GM23338 (cell line): ENCODE measurements at regions not wholly inside any gene's neighbourhood (a gene's known extent, or its start where the extent isn't known, plus 50 kb on each side); places are given as distances from the start of the nearest gene placed in this dataset.

Experiments used
- ATAC-seq: fragments of 200-7000 bp; cut with Tn5 transposase; 3 replicates; pipeline ENCODE4 v1.9.1; 2020
- DNase-seq: peaks from one replicate; pipeline ENCODE4 v3.0.0-alpha.2; 2015; ENCODE audit warnings: low spot score
- H2AFZ ChIP-seq: fragments of 200-600 bp; sonication (generic); 2 replicates; pipeline ENCODE4 v1.8.0; 2016; ENCODE audit warnings: antibody characterized with exemption, mild to moderate bottlenecking, moderate library complexity
- H3F3A ChIP-seq: fragments of 200-600 bp; sonication (generic); replicated peaks from 2 replicates; pipeline ENCODE4 v1.8.0; 2017; ENCODE audit warnings: antibody characterized with exemption, mixed run types, low read depth
- H3K27ac ChIP-seq: fragments of 200-600 bp; sonication (generic); 2 replicates; pipeline ENCODE4 v1.6.1; 2016; ENCODE audit warnings: low read depth
- H3K27me3 ChIP-seq: fragments of 200-600 bp; sonication (generic); 2 replicates; pipeline ENCODE4 v1.8.0; 2016; ENCODE audit warnings: mild to moderate bottlenecking, mixed run types, moderate library complexity; ENCODE audit not compliant: insufficient read depth
- H3K36me3 ChIP-seq: fragments of 200-600 bp; sonication (generic); 2 replicates; pipeline ENCODE4 v1.8.0; 2016; ENCODE audit warnings: mild to moderate bottlenecking; ENCODE audit not compliant: insufficient read depth
- H3K4me1 ChIP-seq: fragments of 200-600 bp; sonication (generic); 2 replicates; pipeline ENCODE4 v1.8.0; 2016; ENCODE audit warnings: mild to moderate bottlenecking, moderate library complexity; ENCODE audit not compliant: insufficient read depth
- H3K4me2 ChIP-seq: fragments of 200-600 bp; sonication (generic); 2 replicates; pipeline ENCODE4 v1.7.1; 2017; ENCODE audit warnings: mixed run types
- H3K4me3 ChIP-seq: fragments of 200-600 bp; sonication (generic); 2 replicates; pipeline ENCODE4 v1.6.1; 2016; ENCODE audit warnings: mixed run types
- H3K79me2 ChIP-seq: fragments of 200-600 bp; sonication (generic); replicated peaks from 2 replicates; pipeline ENCODE4 v1.8.0; 2017; ENCODE audit warnings: mild to moderate bottlenecking; ENCODE audit not compliant: insufficient read depth
- H3K9me2 ChIP-seq: fragments of 200-600 bp; sonication (generic); 2 replicates; pipeline ENCODE4 v1.8.0; 2017; ENCODE audit not compliant: insufficient read depth
- H4K20me1 ChIP-seq: fragments of 200-600 bp; sonication (generic); replicated peaks from 2 replicates; pipeline ENCODE4 v1.8.0; 2017; ENCODE audit warnings: mild to moderate bottlenecking; ENCODE audit not compliant: insufficient read depth
- H3K27ac Mint-ChIP-seq: 2 replicates; pipeline ENCODE4 v1.8.0; 2020; ENCODE audit warnings: inconsistent platforms, mild to moderate bottlenecking, moderate library complexity, mixed read lengths
- H3K27me3 Mint-ChIP-seq: 3 replicates; pipeline ENCODE4 v1.8.0; 2022; ENCODE audit warnings: low read depth, mild to moderate bottlenecking, moderate library complexity, mixed read lengths, inconsistent platforms; ENCODE audit not compliant: insufficient read depth, poor library complexity
- H3K36me3 Mint-ChIP-seq: 3 replicates; pipeline ENCODE4 v1.8.0; 2021; ENCODE audit warnings: low read depth, mild to moderate bottlenecking, inconsistent platforms, moderate library complexity, mixed read lengths
- H3K4me1 Mint-ChIP-seq: 3 replicates; pipeline ENCODE4 v1.8.0; 2020; ENCODE audit warnings: mild to moderate bottlenecking, inconsistent platforms, mixed read lengths
- H3K4me3 Mint-ChIP-seq: 3 replicates; pipeline ENCODE4 v1.8.0; 2021; ENCODE audit warnings: moderate library complexity, mild to moderate bottlenecking, inconsistent platforms, mixed read lengths
- H3K9me3 Mint-ChIP-seq: 3 replicates; pipeline ENCODE4 v1.8.0; 2020; ENCODE audit warnings: moderate library complexity, mild to moderate bottlenecking, inconsistent platforms, mixed read lengths
- CREB1 ChIP-seq: fragments of 250-450 bp; sonication (Bioruptor Pico); IDR thresholded peaks from 2 replicates; pipeline ENCODE4 v1.5.0; 2020; ENCODE audit warnings: low read depth, mild to moderate bottlenecking, moderate library complexity
- EZH2 ChIP-seq: fragments of 200-600 bp; sonication (generic); IDR thresholded peaks from one replicate; pipeline ENCODE4 v1.8.0; 2017; ENCODE audit warnings: antibody characterized with exemption, mild to moderate bottlenecking, low read depth; ENCODE audit not compliant: unreplicated experiment
- EZH2phosphoT487 ChIP-seq: fragments of 200-600 bp; sonication (generic); IDR thresholded peaks from one replicate; pipeline ENCODE4 v1.8.1; 2018; ENCODE audit warnings: antibody characterized with exemption; ENCODE audit not compliant: unreplicated experiment
- POLR2AphosphoS5 ChIP-seq: IDR thresholded peaks from 2 replicates; pipeline ENCODE4 v1.6.1; 2016; ENCODE audit warnings: antibody characterized with exemption, low read depth
- STAT1 ChIP-seq: IDR thresholded peaks from one replicate; pipeline ENCODE4 v1.6.1; 2016; ENCODE audit warnings: antibody characterized with exemption; ENCODE audit not compliant: unreplicated experiment
- ZNF114 ChIP-seq: fragments of 250-450 bp; sonication (Bioruptor Pico); IDR thresholded peaks from 2 replicates; pipeline ENCODE4 v1.5.0; 2020; ENCODE audit warnings: mild to moderate bottlenecking, moderate library complexity
- ZNF462 ChIP-seq: fragments of 250-450 bp; sonication (Bioruptor Pico); IDR thresholded peaks from 2 replicates; pipeline ENCODE4 v1.5.0; 2020; ENCODE audit warnings: mild to moderate bottlenecking, moderate library complexity

GRCh38 chr21:38716942-38717341 is 88.8 kb upstream of the ETS2 start:
- Histone ChIP-seq H3K27ac (no peak overlapping the region), H3K4me1 (no peaks in the 10 kb centered on the region), H3K9me2 (0 out of 2 replicates have a peak, but pooled peaks cover 6% of the 10 kb centered on the region), H3K27me3 (no peaks in the 10 kb centered on the region), H2AFZ (no peak overlapping the region), H3K36me3 (no peaks in the 10 kb centered on the region), H3K4me2 (no peak overlapping the region), H4K20me1 (no peaks in the 10 kb centered on the region), H3K79me2 (no peaks in the 10 kb centered on the region), H3F3A (no peaks in the 10 kb centered on the region), H3K4me3 (no peak overlapping the region)
- TF ChIP-seq ZNF462 (CRISPR knock-in tag) = no peak
- H3K9me3 Mint-ChIP-seq = no peaks in the 10 kb centered on the region
- peaks cover 3% of the 10 kb centered on the region for H3K27me3 Mint-ChIP-seq
- H3K27ac Mint-ChIP-seq = no peak overlapping the region
- DNase-seq (no peak), ATAC-seq (no peak)
- no peak overlapping the region for H3K4me3 Mint-ChIP-seq
- H3K4me1 Mint-ChIP-seq = peaks cover 11% of the 10 kb centered on the region
- no peaks in the 10 kb centered on the region for H3K36me3 Mint-ChIP-seq

DNA sequence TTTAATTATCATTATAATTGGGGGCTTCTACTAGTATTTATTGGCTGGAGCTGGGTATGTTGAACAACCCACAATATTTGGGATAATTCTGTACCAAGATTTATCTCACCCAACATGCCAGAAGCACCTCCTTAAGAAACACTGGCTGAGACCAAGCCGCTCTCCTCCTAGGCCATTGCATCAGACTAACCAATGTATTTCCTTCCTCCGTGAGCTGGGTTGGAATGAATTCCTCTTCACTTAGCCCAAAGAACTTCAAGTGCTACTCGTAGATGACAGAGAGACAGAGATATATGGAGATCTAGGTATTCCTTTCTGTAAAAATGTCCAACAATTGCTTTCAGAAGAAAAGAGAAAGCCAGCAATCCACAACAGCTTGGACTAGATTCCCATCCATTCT is 87.2 kb upstream of the ETS2 start:
- 0 out of 2 replicates have a peak, but pooled peaks cover 6% of the 10 kb centered on the region for H3K9me2 ChIP-seq
- H3K27me3 ChIP-seq = no peaks in the 10 kb centered on the region
- Mint-ChIP-seq H3K36me3 (no peaks in the 10 kb centered on the region), H3K9me3 (no peaks in the 10 kb centered on the region), H3K27ac (no peak overlapping the region), H3K4me1 (peaks cover 8% of the 10 kb centered on the region), H3K4me3 (no peak overlapping the region), H3K27me3 (no peaks in the 10 kb centered on the region)
- peak overlapping the region; percentile 81; the same call in 1 of the 2 replicates for H2AFZ ChIP-seq
- H4K20me1 ChIP-seq = no peaks in the 10 kb centered on the region
- no peaks in the 10 kb centered on the region for H3K36me3 ChIP-seq
- ATAC-seq (no peak), DNase-seq (no peak)
- no peak overlapping the region for H3K4me3 ChIP-seq
- H3K4me2 ChIP-seq = no peak overlapping the region
- no peaks in the 10 kb centered on the region for H3F3A ChIP-seq
- no peak overlapping the region for H3K27ac ChIP-seq
- no peaks in the 10 kb centered on the region for H3K4me1 ChIP-seq
- no peaks in the 10 kb centered on the region for H3K79me2 ChIP-seq
- no peak for TF ChIP-seq ZNF114 (CRISPR knock-in tag)
- no peak for TF ChIP-seq ZNF462 (CRISPR knock-in tag)
- TF ChIP-seq CREB1 = no peak
- no peak for TF ChIP-seq POLR2AphosphoS5
- no peak for TF ChIP-seq STAT1
- TF ChIP-seq EZH2 = no peak
- no peak for TF ChIP-seq EZH2phosphoT487
